ENCODE measurements at regions not wholly inside any gene's neighbourhood (a gene's known extent, or its start where the extent isn't known, plus 50 kb on each side); places are given as distances from the start of the nearest gene placed in this dataset.

DNA sequence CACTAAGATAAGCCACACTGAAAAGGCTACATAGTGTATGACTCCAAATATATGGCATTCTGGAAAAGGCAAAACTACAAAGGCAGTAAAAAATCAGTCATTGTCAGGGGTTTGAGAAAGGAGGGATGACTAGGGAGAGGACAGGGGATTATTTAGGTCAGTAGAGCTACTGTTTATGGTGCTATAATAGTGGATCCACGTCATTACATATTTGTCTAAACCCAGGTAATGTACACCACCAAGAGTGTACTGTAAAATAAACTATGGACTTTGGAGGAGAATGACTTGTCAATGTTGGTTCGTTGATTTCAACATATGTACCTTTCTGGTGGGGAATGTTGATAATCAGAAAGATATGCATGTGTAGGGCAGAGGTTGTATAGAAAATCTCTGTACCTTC lies 837.6 kb downstream of the FAM133A start:
- TF ChIP-seq CTCF (conservative IDR thresholded peaks at IDR 0.05; ENCODE audit: low read depth, low read length) = no peak
- TF ChIP-seq EZH2phosphoT487 (IDR thresholded peaks at IDR 0.05; ENCODE audit: borderline replicate concordance, low read length) = no peak
- no peak for TF ChIP-seq EZH2 (IDR thresholded peaks at IDR 0.05; ENCODE audit: low read length, unreplicated experiment)
